ENCODE measurements at regions not wholly inside any gene's neighbourhood (a gene's known extent, or its start where the extent isn't known, plus 50 kb on each side); places are given as distances from the start of the nearest gene placed in this dataset.

- no peak for DNase-seq
Observed at GRCh38 chr18:38052879-38053590, 487.4 kb upstream of the CELF4 start.

- DNase-seq: no peak
Observed at GRCh38 chr18:38047820-38048219, 482.2 kb upstream of the CELF4 start.

- DNase-seq: no peak
Observed at GRCh38 chr18:38046651-38047050, 481.1 kb upstream of the CELF4 start.

DNA sequence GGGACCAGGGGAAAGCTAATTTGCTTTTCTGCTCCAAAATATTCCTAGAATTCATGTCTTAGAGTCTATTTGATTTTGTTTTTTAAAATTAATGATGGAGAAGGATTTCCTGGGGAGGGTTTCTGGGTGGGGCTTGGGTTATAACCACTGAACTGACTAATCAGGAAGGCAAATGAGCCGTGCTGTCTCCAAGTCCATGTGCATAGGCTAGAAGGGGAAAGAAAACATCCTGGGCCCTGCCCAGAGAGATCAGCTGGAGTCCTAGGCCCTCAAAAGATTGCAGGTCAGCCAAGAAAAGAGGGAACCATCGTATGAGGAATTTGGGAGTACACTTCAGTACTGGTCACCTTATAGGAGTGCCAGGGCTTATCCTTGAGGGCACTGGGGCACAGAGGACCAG lies 480.2 kb upstream of the CELF4 start:
- no peak for DNase-seq

DNA sequence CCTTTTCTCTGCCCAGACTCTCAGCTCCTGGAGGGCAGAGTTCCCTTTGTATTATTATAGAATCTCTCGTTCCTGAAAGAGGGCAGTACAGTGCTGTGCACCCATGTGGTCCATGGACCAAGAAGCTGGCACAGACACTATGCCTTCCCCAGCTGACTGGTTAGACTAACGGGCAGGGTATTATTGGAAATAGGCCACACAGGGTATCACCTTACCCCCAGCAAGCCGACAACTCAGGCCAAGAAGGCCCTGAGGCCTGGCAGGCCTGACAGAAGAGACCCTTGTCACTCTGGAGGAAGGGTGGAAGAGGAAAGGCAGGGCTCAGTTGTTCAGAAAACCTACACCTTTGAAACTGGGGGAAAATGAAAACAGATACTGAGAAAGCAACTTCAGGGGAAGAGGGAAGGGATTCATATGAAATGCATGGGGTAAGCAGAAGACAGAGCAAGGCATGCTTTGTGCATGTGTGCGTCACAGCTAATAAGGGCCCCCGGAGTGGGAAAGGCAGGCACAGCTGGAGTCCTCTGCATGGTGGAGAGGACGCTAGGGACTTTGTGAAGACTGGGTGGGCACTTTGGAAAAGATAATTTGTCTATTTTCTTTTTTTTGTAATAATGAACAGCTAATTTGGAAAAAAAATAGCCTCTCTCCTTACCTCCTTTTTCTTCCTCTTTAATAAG lies 476.8 kb upstream of the CELF4 start:
- no peak for DNase-seq

DNA sequence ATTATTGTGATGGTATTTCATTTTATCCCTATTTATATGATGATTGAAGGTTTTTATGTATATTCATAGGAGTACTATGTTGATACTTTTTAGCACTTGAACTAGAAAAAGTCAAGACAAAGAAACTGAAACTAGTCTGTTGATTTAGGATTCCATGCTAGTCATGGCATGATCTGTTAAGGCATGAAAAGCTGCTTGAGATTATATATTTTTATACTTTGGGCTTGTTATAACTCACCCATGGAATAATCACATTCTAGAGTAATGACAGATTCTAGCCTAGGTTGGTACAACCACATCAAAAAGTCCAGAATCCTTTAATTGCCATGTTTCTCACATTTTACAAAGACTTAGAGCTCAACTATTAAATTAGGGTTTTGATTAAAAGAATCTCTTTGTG lies 472.6 kb upstream of the CELF4 start:
- DNase-seq: no peak

DNA sequence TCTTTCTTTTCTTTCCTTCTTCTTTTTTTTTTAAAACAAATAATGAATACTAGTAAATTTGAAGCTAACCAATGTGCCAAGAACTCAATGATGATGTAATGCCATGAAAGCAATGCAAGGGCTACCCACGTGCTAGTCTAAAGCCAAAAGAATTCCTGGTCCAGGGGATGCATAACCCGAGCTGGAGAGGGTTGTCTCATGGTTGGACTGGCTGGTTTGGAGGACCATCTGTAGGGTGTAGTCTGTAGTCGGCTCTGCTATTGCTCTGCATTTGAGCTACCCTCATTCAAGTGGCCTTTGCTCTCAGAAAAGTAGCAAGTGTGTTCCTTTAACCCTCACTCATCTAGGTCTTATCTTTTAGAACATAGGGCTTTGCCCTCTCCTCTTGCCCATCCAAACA lies 469.6 kb upstream of the CELF4 start:
- no peak for DNase-seq

- DNase-seq: peak; percentile 9
Observed at GRCh38 chr18:38033282-38033681, 467.7 kb upstream of the CELF4 start.

DNA sequence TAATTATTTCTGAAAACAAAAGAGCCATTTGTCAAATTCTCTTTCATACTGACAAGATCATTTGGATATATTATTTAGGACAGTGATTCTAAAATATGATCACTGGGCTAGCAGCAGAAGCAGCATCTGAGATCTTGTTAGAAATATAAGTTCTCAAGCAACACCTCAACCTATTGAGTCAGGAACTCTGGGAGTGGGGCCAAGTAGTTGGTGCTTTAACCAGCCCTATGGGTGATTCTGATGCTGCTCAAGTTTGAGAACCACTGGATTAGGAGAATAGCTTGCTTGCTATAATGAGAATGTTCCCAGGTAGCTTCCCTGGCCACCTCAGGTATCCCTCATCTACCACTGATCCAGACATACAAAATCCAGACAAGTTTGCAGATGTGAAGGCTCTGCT lies 466.9 kb upstream of the CELF4 start:
- no peak for DNase-seq

DNA sequence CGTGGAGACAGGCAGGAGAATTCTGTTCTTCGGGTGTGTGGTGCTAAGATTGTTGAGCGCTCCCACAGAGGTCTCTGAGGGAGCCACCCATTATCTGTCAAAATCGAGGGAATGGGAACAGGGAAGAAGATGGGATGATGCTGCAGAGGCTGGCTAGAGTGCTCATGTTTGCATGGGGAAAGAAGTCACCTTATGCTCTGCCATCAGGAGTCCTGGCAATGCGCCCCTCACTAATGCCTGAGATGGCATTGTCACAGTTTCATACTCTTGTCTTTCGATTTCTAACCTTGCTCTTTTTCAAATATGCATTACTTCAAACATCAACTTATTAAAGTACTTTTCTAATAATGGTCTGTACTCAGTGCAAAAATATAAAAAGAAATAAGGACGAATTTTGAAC lies 463.3 kb upstream of the CELF4 start:
- no peak for DNase-seq

- peak; percentile 24 for DNase-seq
Observed at GRCh38 chr18:38025433-38026038, 459.9 kb upstream of the CELF4 start.

DNA sequence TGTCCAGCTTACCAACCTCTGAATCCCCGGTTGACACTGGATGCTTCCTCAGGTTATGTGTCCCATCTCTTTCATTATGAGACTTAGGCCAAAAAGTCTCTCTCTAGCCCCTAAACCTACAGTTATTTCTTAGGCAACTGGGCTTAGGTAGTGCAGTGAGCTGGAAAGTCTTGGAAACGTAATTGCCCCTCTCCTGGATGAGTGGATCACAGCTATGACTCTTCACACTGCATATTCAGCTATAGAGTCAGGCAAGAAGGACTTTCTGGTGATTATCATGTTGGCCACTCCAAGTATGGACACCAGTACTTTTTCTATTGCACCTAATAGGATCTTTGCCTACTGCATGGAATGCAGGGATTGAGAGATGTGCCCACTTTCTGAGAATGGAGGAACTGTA lies 458.3 kb upstream of the CELF4 start:
- DNase-seq: no peak

GRCh38 chr18:38022234-38022633 lies 456.6 kb upstream of the CELF4 start:
- no peak for DNase-seq

DNA sequence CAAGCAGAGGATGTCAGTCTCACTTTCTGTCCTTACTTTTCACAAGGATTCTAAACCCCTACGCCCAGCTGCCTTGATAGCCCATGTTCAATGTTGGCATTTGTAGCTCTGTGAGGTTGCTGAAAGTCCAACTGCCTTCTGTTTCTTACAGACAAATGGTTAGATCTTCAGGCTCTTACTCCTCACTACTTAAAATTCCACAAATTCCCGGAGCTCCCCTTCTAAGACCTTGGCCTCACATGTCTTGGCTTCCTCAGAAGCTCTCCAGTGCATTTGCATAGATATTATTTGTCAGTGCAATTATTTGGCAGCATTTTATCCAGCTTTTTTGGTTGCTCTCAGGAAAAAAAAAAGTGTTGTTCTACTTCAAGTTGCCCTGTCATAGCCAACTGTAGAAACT lies 453.7 kb upstream of the CELF4 start:
- DNase-seq: no peak

DNA sequence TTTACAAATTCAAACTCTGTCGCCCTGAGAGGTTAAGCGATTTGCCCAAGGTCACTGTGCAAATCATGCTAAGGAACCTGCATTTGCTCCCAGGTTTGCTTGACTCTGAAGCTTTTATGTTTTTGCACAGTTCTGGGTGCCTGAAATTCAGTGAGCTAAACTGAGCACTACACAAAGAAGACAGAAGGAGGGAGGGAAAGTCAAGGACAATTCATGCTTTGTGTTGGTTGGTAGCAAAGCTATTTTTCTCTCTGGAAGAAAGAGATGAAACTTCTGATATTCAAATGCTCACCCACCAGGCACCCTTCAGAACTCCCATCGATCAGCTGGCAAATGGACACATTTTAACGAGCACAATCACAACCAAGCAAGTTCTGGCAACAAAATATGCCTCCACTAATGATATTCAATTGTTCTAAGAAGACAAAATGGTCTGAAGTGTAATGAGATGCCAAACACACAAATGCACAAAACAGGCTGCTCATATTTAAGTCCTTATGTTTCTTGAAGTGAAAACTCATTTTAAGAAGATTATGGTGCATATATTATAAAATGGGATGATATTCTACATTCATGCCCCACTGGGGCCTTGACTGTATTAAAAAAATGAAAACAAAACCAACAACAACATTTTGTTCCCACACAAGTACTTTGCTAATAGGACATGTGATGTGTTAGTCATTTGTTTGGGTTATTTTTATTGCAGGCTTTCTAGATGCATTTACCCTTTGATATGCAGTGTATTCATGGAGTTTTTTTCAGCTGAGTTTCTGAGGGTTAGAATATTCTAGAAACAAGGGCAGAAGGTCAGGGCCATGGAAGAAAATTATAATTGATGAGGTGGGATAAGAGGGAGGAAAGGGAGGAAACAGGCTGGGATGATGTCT lies 445.6 kb upstream of the CELF4 start:
- DNase-seq: no peak

DNA sequence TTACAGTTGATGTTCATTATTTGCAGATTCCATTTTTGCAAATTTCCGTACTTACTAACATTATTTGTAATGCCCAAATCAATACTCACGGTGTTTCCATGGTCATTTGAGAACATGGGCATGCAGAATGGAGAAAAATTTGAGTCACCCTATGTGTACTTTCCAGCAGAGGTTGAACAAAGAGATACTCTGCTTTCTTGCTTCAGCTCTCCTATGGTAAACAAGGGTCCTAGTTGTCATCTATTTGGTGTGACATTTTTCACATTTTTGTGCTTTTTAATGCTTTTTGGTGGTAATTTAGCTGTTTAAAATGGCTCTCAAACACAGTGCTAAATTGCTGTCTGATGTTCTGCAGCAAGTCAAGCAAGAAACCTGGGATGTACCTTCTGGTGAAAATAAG lies 444.4 kb upstream of the CELF4 start:
- no peak for DNase-seq

DNA sequence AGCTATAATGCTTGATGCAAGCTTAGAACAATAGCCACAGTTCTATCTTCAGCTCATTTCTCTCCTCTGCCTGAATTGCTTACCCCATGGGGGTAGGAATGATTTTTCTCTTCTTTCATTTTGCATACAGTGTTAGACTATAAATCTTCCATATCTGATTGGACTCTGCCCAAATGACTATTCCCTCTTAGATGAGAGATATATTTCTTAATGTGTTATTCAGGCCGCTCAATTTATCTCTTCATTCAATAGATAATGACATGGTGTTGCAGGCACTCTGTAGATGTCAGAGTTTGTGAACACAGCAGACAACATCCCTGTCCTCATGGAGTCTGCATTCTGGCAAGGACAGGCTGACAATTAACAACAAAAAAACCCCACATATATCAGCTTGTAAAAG lies 443.7 kb upstream of the CELF4 start:
- DNase-seq: no peak

DNA sequence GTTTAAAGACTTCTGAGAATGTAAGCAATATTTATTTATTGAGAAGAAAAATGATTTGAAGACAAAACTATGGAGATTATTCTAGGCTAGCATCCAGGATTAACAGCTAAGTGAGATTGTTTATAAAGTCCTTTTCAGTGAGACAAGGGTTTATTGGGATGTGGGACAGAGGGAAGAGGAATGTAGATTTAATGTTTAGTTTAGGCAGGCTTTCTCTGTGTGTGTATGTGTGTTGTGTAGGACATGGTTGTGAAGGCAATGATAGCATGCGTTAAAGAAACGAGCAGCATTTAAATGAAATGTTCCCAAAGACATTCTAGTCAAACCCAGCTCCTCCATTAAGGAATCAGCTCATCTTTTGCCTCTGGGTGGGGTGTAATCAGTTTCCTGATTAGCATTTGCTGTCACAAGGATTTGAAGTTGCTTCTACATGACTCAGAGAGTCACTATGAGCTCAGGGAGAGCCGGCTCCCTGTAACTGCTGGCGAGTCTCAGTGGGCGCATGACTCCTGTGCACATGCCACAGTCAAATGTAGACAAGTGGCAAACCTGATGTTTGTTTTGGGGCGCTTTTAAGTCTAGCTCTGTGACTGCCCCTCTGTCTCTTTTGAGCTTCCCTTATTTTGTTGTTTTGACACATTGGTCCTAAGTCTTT lies 442.2 kb upstream of the CELF4 start:
- no peak for DNase-seq

DNA sequence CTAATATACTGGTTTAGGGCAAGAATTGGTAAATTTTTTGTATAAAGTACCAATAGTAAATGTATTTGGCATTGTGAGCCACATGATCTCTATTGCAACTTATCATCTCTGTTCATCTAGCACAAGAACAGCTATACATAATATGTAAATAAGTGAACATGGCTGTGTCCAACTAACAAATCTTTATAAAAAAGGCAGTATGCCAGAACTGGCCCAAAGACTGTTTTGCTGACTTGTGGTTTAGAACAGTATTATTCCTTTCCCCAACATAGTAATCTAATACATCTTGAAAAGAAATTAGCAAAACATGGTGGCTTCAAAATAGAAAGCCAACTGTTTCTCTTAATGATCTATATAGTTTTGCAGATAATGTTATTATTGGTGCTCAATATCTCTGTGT lies 441.4 kb upstream of the CELF4 start:
- no peak for DNase-seq

DNA sequence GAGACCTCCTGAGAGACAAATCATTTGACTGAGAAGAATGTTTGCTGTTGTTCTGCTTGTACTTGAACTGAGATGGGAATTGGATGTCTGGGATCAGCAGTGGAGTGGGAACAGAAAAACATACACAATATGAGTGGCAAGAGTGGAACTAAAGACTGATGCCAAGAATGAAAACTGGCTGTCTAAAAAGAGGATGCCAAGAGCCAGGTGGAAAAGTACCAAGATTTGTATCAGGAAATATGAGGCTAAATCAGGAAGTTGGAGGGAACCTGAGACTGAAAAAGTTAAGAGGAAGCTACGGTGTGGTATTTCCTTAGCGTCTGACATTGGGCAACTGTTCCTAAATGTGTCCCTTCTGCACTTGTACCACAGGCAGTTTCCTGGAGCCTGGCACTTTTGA lies 440.9 kb upstream of the CELF4 start:
- no peak for DNase-seq

GRCh38 chr18:37997695-37998094 lies 432.1 kb upstream of the CELF4 start:
- no peak for DNase-seq

DNA sequence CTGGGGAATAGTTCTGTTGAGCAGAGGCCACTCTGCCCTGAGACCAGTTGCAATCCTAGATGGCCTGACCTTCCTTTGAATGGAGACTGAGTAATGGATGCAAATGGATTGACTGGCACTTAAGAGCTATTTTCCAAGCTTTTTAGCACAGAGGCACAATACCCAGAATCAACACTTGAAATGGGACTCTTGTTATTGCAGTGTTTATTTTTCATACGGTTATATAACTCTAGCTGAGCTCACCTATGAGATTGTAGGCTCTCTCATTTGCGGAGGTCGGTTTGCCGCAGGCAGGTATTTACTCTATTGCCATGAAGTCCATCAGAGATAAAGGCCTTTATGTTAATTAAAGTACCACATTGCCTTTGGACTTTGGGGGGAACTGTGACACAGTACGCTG lies 422.3 kb upstream of the CELF4 start:
- DNase-seq: no peak

DNA sequence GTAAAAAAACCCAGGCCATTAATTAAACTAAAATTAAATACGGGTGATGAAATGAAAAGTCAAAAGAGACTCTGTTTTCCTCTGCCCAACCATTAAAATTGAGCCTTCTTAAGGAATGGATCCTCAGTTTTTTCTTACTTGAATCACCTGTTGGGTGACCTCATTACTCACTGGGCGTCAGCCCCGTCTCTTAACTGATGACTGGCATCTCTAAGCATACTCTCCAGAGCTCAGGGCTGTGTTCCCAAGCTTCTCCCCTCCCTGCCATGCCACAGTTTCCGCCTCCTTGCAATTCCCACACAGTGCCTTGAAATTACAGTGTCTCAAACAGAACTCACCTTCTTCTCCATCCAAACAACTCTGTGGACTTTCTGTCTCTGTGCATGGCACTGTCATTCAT lies 421.1 kb upstream of the CELF4 start:
- DNase-seq: no peak
